Glutamatergic neuron (in vitro differentiated cells): ENCODE measurements at regions not wholly inside any gene's neighbourhood (a gene's known extent, or its start where the extent isn't known, plus 50 kb on each side); places are given as distances from the start of the nearest gene placed in this dataset.

Experiments
- DNase-seq: peaks from one replicate; pipeline ENCODE4 v3.0.0; 2022
- H3K27ac Mint-ChIP-seq: one replicate; pipeline ENCODE4 v1.8.0; 2020; ENCODE audit warnings: mild to moderate bottlenecking, mixed read lengths, inconsistent platforms; ENCODE audit not compliant: unreplicated experiment
- H3K27me3 Mint-ChIP-seq: one replicate; pipeline ENCODE4 v1.8.0; 2020; ENCODE audit warnings: mild to moderate bottlenecking, moderate library complexity, mixed read lengths, inconsistent platforms; ENCODE audit not compliant: unreplicated experiment
- H3K36me3 Mint-ChIP-seq: one replicate; pipeline ENCODE4 v1.8.0; 2020; ENCODE audit warnings: mild to moderate bottlenecking, mixed read lengths, inconsistent platforms; ENCODE audit not compliant: unreplicated experiment
- H3K4me1 Mint-ChIP-seq: one replicate; pipeline ENCODE4 v1.8.0; 2020; ENCODE audit warnings: mild to moderate bottlenecking, low read depth, mixed read lengths, inconsistent platforms; ENCODE audit not compliant: unreplicated experiment
- H3K4me3 Mint-ChIP-seq: one replicate; pipeline ENCODE4 v1.8.0; 2020; ENCODE audit warnings: mild to moderate bottlenecking, mixed read lengths, inconsistent platforms; ENCODE audit not compliant: unreplicated experiment
- H3K9me3 Mint-ChIP-seq: one replicate; pipeline ENCODE4 v1.8.0; 2020; ENCODE audit warnings: mild to moderate bottlenecking, moderate library complexity, mixed read lengths, inconsistent platforms; ENCODE audit not compliant: unreplicated experiment
- CTCF ChIP-seq: fragments of 200-600 bp; sonication (generic); IDR thresholded peaks from one replicate; pipeline ENCODE4 v1.5.0; 2021; ENCODE audit not compliant: partially characterized antibody, unreplicated experiment

- peaks cover 18% of the 10 kb centered on the region for H3K4me1 Mint-ChIP-seq
- no peak overlapping the region for H3K4me3 Mint-ChIP-seq
- H3K27me3 Mint-ChIP-seq, result peaks cover 7% of the 10 kb centered on the region
- H3K36me3 Mint-ChIP-seq, result peaks cover 11% of the 10 kb centered on the region
- H3K9me3 Mint-ChIP-seq, result peaks cover 9% of the 10 kb centered on the region
- no peak overlapping the region for H3K27ac Mint-ChIP-seq
- no peak for DNase-seq
- no peak for TF ChIP-seq CTCF
Observed at GRCh38 chr6:170202416-170203135, 88.3 kb downstream of the DLL1 start.

GRCh38 chr6:170201361-170201760, 89.5 kb downstream of the DLL1 start:
- Mint-ChIP-seq H3K36me3 (peaks cover 19% of the 10 kb centered on the region), H3K4me1 (peaks cover 18% of the 10 kb centered on the region), H3K27me3 (peaks cover 7% of the 10 kb centered on the region), H3K27ac (no peak overlapping the region), H3K4me3 (no peak overlapping the region), H3K9me3 (peaks cover 9% of the 10 kb centered on the region)
- DNase-seq, result no peak
- TF ChIP-seq CTCF, result no peak

DNA sequence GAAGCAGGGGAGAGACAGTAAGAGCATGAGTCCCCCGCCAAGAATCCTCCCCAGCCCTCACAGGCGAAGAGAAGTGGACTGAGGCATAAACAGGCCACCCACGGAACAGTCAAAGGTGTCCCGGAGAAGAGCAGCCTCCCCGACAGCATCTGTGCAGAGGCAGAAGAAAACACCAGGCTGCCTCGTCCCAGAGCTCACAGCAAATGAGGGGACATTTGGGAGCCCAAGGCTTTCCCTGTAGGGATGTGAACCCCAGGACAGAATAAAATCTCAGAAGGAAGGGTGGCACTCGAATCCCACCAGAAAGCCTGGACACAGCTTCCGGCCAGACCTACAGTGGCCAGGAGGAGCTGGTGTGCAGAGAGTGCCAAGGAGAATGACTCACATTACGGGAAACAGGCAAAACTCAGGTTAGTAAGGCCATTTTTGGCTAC, 90.4 kb downstream of the DLL1 start:
- Mint-ChIP-seq H3K27ac (no peak overlapping the region), H3K9me3 (peaks cover 4% of the 10 kb centered on the region), H3K36me3 (peaks cover 19% of the 10 kb centered on the region), H3K27me3 (no peaks in the 10 kb centered on the region), H3K4me3 (no peak overlapping the region), H3K4me1 (peaks cover 16% of the 10 kb centered on the region)
- no peak for TF ChIP-seq CTCF
- no peak for DNase-seq

- Mint-ChIP-seq H3K27ac (no peak overlapping the region), H3K4me3 (no peak overlapping the region), H3K36me3 (peaks cover 26% of the 10 kb centered on the region), H3K9me3 (peaks cover 3% of the 10 kb centered on the region), H3K4me1 (peaks cover 16% of the 10 kb centered on the region), H3K27me3 (no peaks in the 10 kb centered on the region)
- TF ChIP-seq CTCF, result no peak
- no peak for DNase-seq
Observed at GRCh38 chr6:170199716-170200115, 91.2 kb downstream of the DLL1 start.

GRCh38 chr6:170198298-170198697, 92.6 kb downstream of the DLL1 start:
- H3K4me1 Mint-ChIP-seq, result peaks cover 16% of the 10 kb centered on the region
- no peak for TF ChIP-seq CTCF
- H3K4me3 Mint-ChIP-seq, result no peak overlapping the region
- H3K9me3 Mint-ChIP-seq, result peaks cover 7% of the 10 kb centered on the region
- H3K27ac Mint-ChIP-seq, result no peak overlapping the region
- peaks cover 33% of the 10 kb centered on the region for H3K36me3 Mint-ChIP-seq
- H3K27me3 Mint-ChIP-seq, result no peaks in the 10 kb centered on the region
- no peak for DNase-seq
